ENCODE measurements at regions not wholly inside any gene's neighbourhood (a gene's known extent, or its start where the extent isn't known, plus 50 kb on each side); places are given as distances from the start of the nearest gene placed in this dataset.

GRCh38 chr7:31421607-31422006, 81.1 kb upstream of the NEUROD6 start:
- TF ChIP-seq, protein P1, sequence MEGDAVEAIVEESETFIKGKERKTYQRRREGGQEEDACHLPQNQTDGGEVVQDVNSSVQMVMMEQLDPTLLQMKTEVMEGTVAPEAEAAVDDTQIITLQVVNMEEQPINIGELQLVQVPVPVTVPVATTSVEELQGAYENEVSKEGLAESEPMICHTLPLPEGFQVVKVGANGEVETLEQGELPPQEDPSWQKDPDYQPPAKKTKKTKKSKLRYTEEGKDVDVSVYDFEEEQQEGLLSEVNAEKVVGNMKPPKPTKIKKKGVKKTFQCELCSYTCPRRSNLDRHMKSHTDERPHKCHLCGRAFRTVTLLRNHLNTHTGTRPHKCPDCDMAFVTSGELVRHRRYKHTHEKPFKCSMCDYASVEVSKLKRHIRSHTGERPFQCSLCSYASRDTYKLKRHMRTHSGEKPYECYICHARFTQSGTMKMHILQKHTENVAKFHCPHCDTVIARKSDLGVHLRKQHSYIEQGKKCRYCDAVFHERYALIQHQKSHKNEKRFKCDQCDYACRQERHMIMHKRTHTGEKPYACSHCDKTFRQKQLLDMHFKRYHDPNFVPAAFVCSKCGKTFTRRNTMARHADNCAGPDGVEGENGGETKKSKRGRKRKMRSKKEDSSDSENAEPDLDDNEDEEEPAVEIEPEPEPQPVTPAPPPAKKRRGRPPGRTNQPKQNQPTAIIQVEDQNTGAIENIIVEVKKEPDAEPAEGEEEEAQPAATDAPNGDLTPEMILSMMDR (IDR thresholded peaks at IDR 0.05), result no peak
- no peak for TF ChIP-seq POLR2A (IDR thresholded peaks at IDR 0.05)
- no peak for TF ChIP-seq EP300 (IDR thresholded peaks at IDR 0.05; ENCODE audit: low read depth)

Data from transverse colon (tissue), 3 donors.